22Rv1 (cell line): ENCODE measurements at regions not wholly inside any gene's neighbourhood (a gene's known extent, or its start where the extent isn't known, plus 50 kb on each side); places are given as distances from the start of the nearest gene placed in this dataset.
"Not testable (repeated sequence)": the region's sequence is repeated elsewhere in the genome, so short reads cannot be mapped to it uniquely, and the experiment has no call there.

Source experiments
- CTCF ChIP-seq: fragments of 450-650 bp; IDR thresholded peaks from 2 replicates; pipeline ENCODE4 v1.5.1; 2017; ENCODE audit warnings: mild to moderate bottlenecking
- ZFX ChIP-seq: fragments of 450-650 bp; IDR thresholded peaks from 2 replicates; pipeline ENCODE4 v1.6.1; 2017; ENCODE audit warnings: antibody characterized with exemption, borderline replicate concordance

- not testable (repeated sequence) for TF ChIP-seq CTCF, ZFX
These were observed 201.7 kb upstream of the OR4C13 start for GRCh38 chr11:49750447-49750846.
